HG03571 (cell line): ENCODE measurements at regions not wholly inside any gene's neighbourhood (a gene's known extent, or its start where the extent isn't known, plus 50 kb on each side); places are given as distances from the start of the nearest gene placed in this dataset.

Source experiments
- ATAC-seq: cut with Tn5 transposase; IDR thresholded peaks from one replicate; pipeline ENCODE4 v1.9.1; 2021; ENCODE audit not compliant: unreplicated experiment

- ATAC-seq = no peak
Measured at GRCh38 chr2:236963631-236964182, 122.0 kb upstream of the COPS8 start.

GRCh38 chr2:236964291-236964690, 121.4 kb upstream of the COPS8 start:
- no peak for ATAC-seq

GRCh38 chr2:236965021-236965840, 120.5 kb upstream of the COPS8 start:
- no peak for ATAC-seq

- no peak for ATAC-seq
Measured at GRCh38 chr2:236965841-236966096, 119.9 kb upstream of the COPS8 start.

- no peak for ATAC-seq
Measured at GRCh38 chr2:236967499-236967783, 118.2 kb upstream of the COPS8 start.

GRCh38 chr2:236968101-236968879, 117.4 kb upstream of the COPS8 start:
- no peak for ATAC-seq

GRCh38 chr2:236968880-236969534, 116.7 kb upstream of the COPS8 start:
- ATAC-seq = no peak

GRCh38 chr2:236969767-236970655, 115.7 kb upstream of the COPS8 start:
- no peak for ATAC-seq

- ATAC-seq = no peak
Measured at GRCh38 chr2:236970656-236971010, 115.1 kb upstream of the COPS8 start.

- no peak for ATAC-seq
Measured at GRCh38 chr2:236971131-236971821, 114.4 kb upstream of the COPS8 start.

GRCh38 chr2:236971919-236972381, 113.7 kb upstream of the COPS8 start:
- ATAC-seq = no peak

GRCh38 chr2:236972491-236973342, 113.0 kb upstream of the COPS8 start:
- ATAC-seq = no peak

- no peak for ATAC-seq
Measured at GRCh38 chr2:236973343-236973980, 112.2 kb upstream of the COPS8 start.

- no peak for ATAC-seq
Measured at GRCh38 chr2:236974148-236974547, 111.5 kb upstream of the COPS8 start.

GRCh38 chr2:236974752-236975151, 110.9 kb upstream of the COPS8 start:
- ATAC-seq = no peak

GRCh38 chr2:236975766-236976165, 109.9 kb upstream of the COPS8 start:
- ATAC-seq = no peak

GRCh38 chr2:236976266-236977062, 109.2 kb upstream of the COPS8 start:
- ATAC-seq = no peak
